GM23338 (cell line): ENCODE measurements at regions not wholly inside any gene's neighbourhood (a gene's known extent, or its start where the extent isn't known, plus 50 kb on each side); places are given as distances from the start of the nearest gene placed in this dataset.

ENCODE experiments used
- ATAC-seq: fragments of 200-7000 bp; cut with Tn5 transposase; 3 replicates; pipeline ENCODE4 v1.9.1; 2020
- DNase-seq: peaks from one replicate; pipeline ENCODE4 v3.0.0-alpha.2; 2015; ENCODE audit warnings: low spot score
- H2AFZ ChIP-seq: fragments of 200-600 bp; sonication (generic); 2 replicates; pipeline ENCODE4 v1.8.0; 2016; ENCODE audit warnings: antibody characterized with exemption, mild to moderate bottlenecking, moderate library complexity
- H3F3A ChIP-seq: fragments of 200-600 bp; sonication (generic); replicated peaks from 2 replicates; pipeline ENCODE4 v1.8.0; 2017; ENCODE audit warnings: antibody characterized with exemption, mixed run types, low read depth
- H3K27ac ChIP-seq: fragments of 200-600 bp; sonication (generic); 2 replicates; pipeline ENCODE4 v1.6.1; 2016; ENCODE audit warnings: low read depth
- H3K27me3 ChIP-seq: fragments of 200-600 bp; sonication (generic); 2 replicates; pipeline ENCODE4 v1.8.0; 2016; ENCODE audit warnings: mild to moderate bottlenecking, mixed run types, moderate library complexity; ENCODE audit not compliant: insufficient read depth
- H3K36me3 ChIP-seq: fragments of 200-600 bp; sonication (generic); 2 replicates; pipeline ENCODE4 v1.8.0; 2016; ENCODE audit warnings: mild to moderate bottlenecking; ENCODE audit not compliant: insufficient read depth
- H3K4me1 ChIP-seq: fragments of 200-600 bp; sonication (generic); 2 replicates; pipeline ENCODE4 v1.8.0; 2016; ENCODE audit warnings: mild to moderate bottlenecking, moderate library complexity; ENCODE audit not compliant: insufficient read depth
- H3K4me2 ChIP-seq: fragments of 200-600 bp; sonication (generic); 2 replicates; pipeline ENCODE4 v1.7.1; 2017; ENCODE audit warnings: mixed run types
- H3K4me3 ChIP-seq: fragments of 200-600 bp; sonication (generic); 2 replicates; pipeline ENCODE4 v1.6.1; 2016; ENCODE audit warnings: mixed run types
- H3K79me2 ChIP-seq: fragments of 200-600 bp; sonication (generic); replicated peaks from 2 replicates; pipeline ENCODE4 v1.8.0; 2017; ENCODE audit warnings: mild to moderate bottlenecking; ENCODE audit not compliant: insufficient read depth
- H3K9me2 ChIP-seq: fragments of 200-600 bp; sonication (generic); 2 replicates; pipeline ENCODE4 v1.8.0; 2017; ENCODE audit not compliant: insufficient read depth
- H4K20me1 ChIP-seq: fragments of 200-600 bp; sonication (generic); replicated peaks from 2 replicates; pipeline ENCODE4 v1.8.0; 2017; ENCODE audit warnings: mild to moderate bottlenecking; ENCODE audit not compliant: insufficient read depth
- H3K27ac Mint-ChIP-seq: 2 replicates; pipeline ENCODE4 v1.8.0; 2020; ENCODE audit warnings: inconsistent platforms, mild to moderate bottlenecking, moderate library complexity, mixed read lengths
- H3K27me3 Mint-ChIP-seq: 3 replicates; pipeline ENCODE4 v1.8.0; 2022; ENCODE audit warnings: low read depth, mild to moderate bottlenecking, moderate library complexity, mixed read lengths, inconsistent platforms; ENCODE audit not compliant: insufficient read depth, poor library complexity
- H3K36me3 Mint-ChIP-seq: 3 replicates; pipeline ENCODE4 v1.8.0; 2021; ENCODE audit warnings: low read depth, mild to moderate bottlenecking, inconsistent platforms, moderate library complexity, mixed read lengths
- H3K4me1 Mint-ChIP-seq: 3 replicates; pipeline ENCODE4 v1.8.0; 2020; ENCODE audit warnings: mild to moderate bottlenecking, inconsistent platforms, mixed read lengths
- H3K4me3 Mint-ChIP-seq: 3 replicates; pipeline ENCODE4 v1.8.0; 2021; ENCODE audit warnings: moderate library complexity, mild to moderate bottlenecking, inconsistent platforms, mixed read lengths
- H3K9me3 Mint-ChIP-seq: 3 replicates; pipeline ENCODE4 v1.8.0; 2020; ENCODE audit warnings: moderate library complexity, mild to moderate bottlenecking, inconsistent platforms, mixed read lengths
- CREB1 ChIP-seq: fragments of 250-450 bp; sonication (Bioruptor Pico); IDR thresholded peaks from 2 replicates; pipeline ENCODE4 v1.5.0; 2020; ENCODE audit warnings: low read depth, mild to moderate bottlenecking, moderate library complexity
- CTCF ChIP-seq, 2 experiments: fragments of 200-600 bp in 1 of 2; sonication (generic) in 1 of 2; conservative IDR thresholded peaks; 2 replicates each; pipeline versions ENCODE4 v1.5.1 to v1.6.1; 2016 to 2017; ENCODE audit warnings: antibody characterized with exemption in 2 of 2, low read depth in 2 of 2, mild to moderate bottlenecking in 2 of 2, moderate library complexity in 1 of 2
- EZH2 ChIP-seq: fragments of 200-600 bp; sonication (generic); IDR thresholded peaks from one replicate; pipeline ENCODE4 v1.8.0; 2017; ENCODE audit warnings: antibody characterized with exemption, mild to moderate bottlenecking, low read depth; ENCODE audit not compliant: unreplicated experiment
- JUNB ChIP-seq: IDR thresholded peaks from one replicate; pipeline ENCODE4 v1.6.1; 2016; ENCODE audit warnings: antibody characterized with exemption; ENCODE audit not compliant: unreplicated experiment
- NANOG ChIP-seq: IDR thresholded peaks from 2 replicates; pipeline ENCODE4 v1.6.1; 2016; ENCODE audit warnings: antibody characterized with exemption, borderline replicate concordance
- POLR2AphosphoS5 ChIP-seq: IDR thresholded peaks from 2 replicates; pipeline ENCODE4 v1.6.1; 2016; ENCODE audit warnings: antibody characterized with exemption, low read depth
- STAT1 ChIP-seq: IDR thresholded peaks from one replicate; pipeline ENCODE4 v1.6.1; 2016; ENCODE audit warnings: antibody characterized with exemption; ENCODE audit not compliant: unreplicated experiment
- ZNF462 ChIP-seq: fragments of 250-450 bp; sonication (Bioruptor Pico); IDR thresholded peaks from 2 replicates; pipeline ENCODE4 v1.5.0; 2020; ENCODE audit warnings: mild to moderate bottlenecking, moderate library complexity

- Mint-ChIP-seq H3K4me3 (no peak overlapping the region), H3K36me3 (no peaks in the 10 kb centered on the region), H3K27me3 (no peaks in the 10 kb centered on the region), H3K27ac (no peak overlapping the region), H3K9me3 (no peaks in the 10 kb centered on the region), H3K4me1 (no peaks in the 10 kb centered on the region)
- H3K4me1 ChIP-seq, result no peaks in the 10 kb centered on the region
- no peak overlapping the region for H3K4me3 ChIP-seq
- no peaks in the 10 kb centered on the region for H3K79me2 ChIP-seq
- no peaks in the 10 kb centered on the region for H3K27me3 ChIP-seq
- ATAC-seq (no peak), DNase-seq (no peak)
- TF ChIP-seq STAT1 (no peak), JUNB (no peak), EZH2 (no peak), CTCF (conservative IDR thresholded peaks at IDR 0.05; ENCODE audit: low read depth in 2 of 2) (no peak), CREB1 (no peak), ZNF462 (CRISPR knock-in tag) (no peak), POLR2AphosphoS5 (no peak), NANOG (no peak)
- no peaks in the 10 kb centered on the region for H3K36me3 ChIP-seq
- no peak overlapping the region for H3K27ac ChIP-seq
- H2AFZ ChIP-seq, result no peak overlapping the region
- H3K9me2 ChIP-seq, result no peaks in the 10 kb centered on the region
- H4K20me1 ChIP-seq, result no peaks in the 10 kb centered on the region
- no peak overlapping the region for H3K4me2 ChIP-seq
- H3F3A ChIP-seq, result no peaks in the 10 kb centered on the region
These were observed 183.4 kb downstream of the PLPPR4 start for GRCh38 chr1:99447721-99448120.
